HG03060 (cell line): ENCODE measurements at regions not wholly inside any gene's neighbourhood (a gene's known extent, or its start where the extent isn't known, plus 50 kb on each side); places are given as distances from the start of the nearest gene placed in this dataset.
A peak's percentile ranks its signal among the peaks of the same experiment; 100 is the strongest.
"Not testable (repeated sequence)": the region's sequence is repeated elsewhere in the genome, so short reads cannot be mapped to it uniquely, and the experiment has no call there.

Experiments
- ATAC-seq: cut with Tn5 transposase; IDR thresholded peaks from one replicate; pipeline ENCODE4 v1.9.1; 2021; ENCODE audit warnings: low read depth, moderate number of reproducible peaks; ENCODE audit not compliant: unreplicated experiment

- ATAC-seq, result peak; percentile 88
Measured at GRCh38 chr6:30810813-30811339, 66.5 kb upstream of the IER3 start.

- ATAC-seq, result not testable (repeated sequence)
Measured at GRCh38 chr6:30807566-30807965, 63.2 kb upstream of the IER3 start.

GRCh38 chr6:30806581-30807183, 62.3 kb upstream of the IER3 start:
- no peak for ATAC-seq

GRCh38 chr6:30804333-30804732, 60.0 kb upstream of the IER3 start:
- no peak for ATAC-seq

- no peak for ATAC-seq
Measured at GRCh38 chr6:30802731-30803130, 58.4 kb upstream of the IER3 start.

- no peak for ATAC-seq
Measured at GRCh38 chr6:30801950-30802349, 57.6 kb upstream of the IER3 start.

GRCh38 chr6:30800871-30801270, 56.5 kb upstream of the IER3 start:
- ATAC-seq, result no peak

- ATAC-seq, result no peak
Measured at GRCh38 chr6:30799210-30799609, 54.9 kb upstream of the IER3 start.

GRCh38 chr6:30798494-30798893, 54.1 kb upstream of the IER3 start:
- ATAC-seq, result no peak

- no peak for ATAC-seq
Measured at GRCh38 chr6:30795549-30796293, 51.4 kb upstream of the IER3 start.
